ENCODE measurements at regions not wholly inside any gene's neighbourhood (a gene's known extent, or its start where the extent isn't known, plus 50 kb on each side); places are given as distances from the start of the nearest gene placed in this dataset.

- TF ChIP-seq POLR2A (IDR thresholded peaks at IDR 0.05) = no peak
- TF ChIP-seq, protein P1, sequence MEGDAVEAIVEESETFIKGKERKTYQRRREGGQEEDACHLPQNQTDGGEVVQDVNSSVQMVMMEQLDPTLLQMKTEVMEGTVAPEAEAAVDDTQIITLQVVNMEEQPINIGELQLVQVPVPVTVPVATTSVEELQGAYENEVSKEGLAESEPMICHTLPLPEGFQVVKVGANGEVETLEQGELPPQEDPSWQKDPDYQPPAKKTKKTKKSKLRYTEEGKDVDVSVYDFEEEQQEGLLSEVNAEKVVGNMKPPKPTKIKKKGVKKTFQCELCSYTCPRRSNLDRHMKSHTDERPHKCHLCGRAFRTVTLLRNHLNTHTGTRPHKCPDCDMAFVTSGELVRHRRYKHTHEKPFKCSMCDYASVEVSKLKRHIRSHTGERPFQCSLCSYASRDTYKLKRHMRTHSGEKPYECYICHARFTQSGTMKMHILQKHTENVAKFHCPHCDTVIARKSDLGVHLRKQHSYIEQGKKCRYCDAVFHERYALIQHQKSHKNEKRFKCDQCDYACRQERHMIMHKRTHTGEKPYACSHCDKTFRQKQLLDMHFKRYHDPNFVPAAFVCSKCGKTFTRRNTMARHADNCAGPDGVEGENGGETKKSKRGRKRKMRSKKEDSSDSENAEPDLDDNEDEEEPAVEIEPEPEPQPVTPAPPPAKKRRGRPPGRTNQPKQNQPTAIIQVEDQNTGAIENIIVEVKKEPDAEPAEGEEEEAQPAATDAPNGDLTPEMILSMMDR (IDR thresholded peaks at IDR 0.05) = no peak
These were observed 182.2 kb downstream of the GIPC2 start for GRCh38 chr1:78227705-78228635.

Measured in adrenal gland (tissue), 5 donors.